ENCODE measurements at regions not wholly inside any gene's neighbourhood (a gene's known extent, or its start where the extent isn't known, plus 50 kb on each side); places are given as distances from the start of the nearest gene placed in this dataset.

- TF ChIP-seq YY1 (IDR thresholded peaks at IDR 0.05; ENCODE audit: insufficient read depth, insufficient read length): no peak
- TF ChIP-seq ZNF274 (IDR thresholded peaks at IDR 0.05; ENCODE audit: low read depth, low read length): no peak
- no peak for TF ChIP-seq SUZ12 (IDR thresholded peaks at IDR 0.05; ENCODE audit: extremely low read depth, insufficient read depth, insufficient read length)
Measured at GRCh38 chrX:80098038-80098437, 83.5 kb downstream of the TBX22 start.

GRCh38 chrX:80120335-80120734 is 105.8 kb downstream of the TBX22 start:
- H3K9me3 ChIP-seq (ENCODE audit: insufficient read depth, low read length): 0 out of 2 replicates have a peak, but pooled peaks cover 2% of the 10 kb centered on the region
- TF ChIP-seq SUZ12 (IDR thresholded peaks at IDR 0.05; ENCODE audit: extremely low read depth, insufficient read depth, insufficient read length): no peak
- no peak for TF ChIP-seq ZNF274 (IDR thresholded peaks at IDR 0.05; ENCODE audit: low read depth, low read length)
- no peak for TF ChIP-seq YY1 (IDR thresholded peaks at IDR 0.05; ENCODE audit: insufficient read depth, insufficient read length)
- H3K4me3 ChIP-seq (ENCODE audit: insufficient read length, low read depth): no peak overlapping the region
- H3K9ac ChIP-seq (ENCODE audit: insufficient read length, low read depth): no peak overlapping the region
- no peaks in the 10 kb centered on the region for H3K36me3 ChIP-seq (ENCODE audit: insufficient read depth, insufficient read length, low read length)
- H3K27me3 ChIP-seq (ENCODE audit: insufficient read depth, insufficient read length): no peaks in the 10 kb centered on the region
- no peaks in the 10 kb centered on the region for H3K4me1 ChIP-seq (ENCODE audit: insufficient read depth, insufficient read length)
- no peak for DNase-seq (ENCODE audit: low read depth, low spot score)

More at GRCh38 chrX:80098038-80098437, 83.5 kb downstream of the TBX22 start:
- Histone ChIP-seq H3K36me3 (ENCODE audit: insufficient read depth, insufficient read length, low read length) (no peaks in the 10 kb centered on the region), H3K4me3 (ENCODE audit: insufficient read length, low read depth) (no peak overlapping the region), H3K9ac (ENCODE audit: insufficient read length, low read depth) (no peak overlapping the region), H3K4me1 (ENCODE audit: insufficient read depth, insufficient read length) (no peaks in the 10 kb centered on the region), H3K9me3 (ENCODE audit: insufficient read depth, low read length) (peaks cover 8% of the 10 kb centered on the region; the same call in 1 of the 2 replicates), H3K27me3 (ENCODE audit: insufficient read depth, insufficient read length) (no peaks in the 10 kb centered on the region)
- no peak for DNase-seq (ENCODE audit: low read depth, low spot score)

- no peaks in the 10 kb centered on the region for H3K36me3 ChIP-seq (ENCODE audit: insufficient read depth, insufficient read length, low read length)
Measured at GRCh38 chrX:80138938-80139337, 124.4 kb downstream of the TBX22 start.

DNA sequence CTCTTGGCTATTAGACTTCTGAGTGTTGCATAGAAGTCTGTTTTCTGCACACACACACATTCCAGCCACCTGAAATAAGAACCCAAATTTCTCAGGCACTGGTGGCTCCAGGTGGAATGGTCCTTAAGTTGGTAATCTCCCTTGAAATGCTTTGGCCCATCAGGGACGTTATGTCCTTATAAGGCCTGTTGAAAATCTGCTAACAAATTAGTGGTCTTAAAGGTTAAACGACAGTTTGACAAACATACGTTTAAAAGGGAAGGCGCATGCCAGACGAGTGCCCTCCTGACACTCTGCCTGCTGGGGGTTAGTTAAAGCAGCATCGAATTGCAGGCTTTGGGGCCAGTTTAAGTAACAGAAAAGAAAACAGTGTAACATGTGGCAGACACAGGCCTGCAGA is 125.0 kb downstream of the TBX22 start:
- Histone ChIP-seq H3K4me1 (ENCODE audit: insufficient read depth, insufficient read length) (no peaks in the 10 kb centered on the region), H3K9me3 (ENCODE audit: insufficient read depth, low read length) (no peaks in the 10 kb centered on the region), H3K36me3 (ENCODE audit: insufficient read depth, insufficient read length, low read length) (no peaks in the 10 kb centered on the region), H3K27me3 (ENCODE audit: insufficient read depth, insufficient read length) (no peaks in the 10 kb centered on the region), H3K9ac (ENCODE audit: insufficient read length, low read depth) (no peak overlapping the region), H3K4me3 (ENCODE audit: insufficient read length, low read depth) (no peak overlapping the region)
- TF ChIP-seq ZNF274 (IDR thresholded peaks at IDR 0.05; ENCODE audit: low read depth, low read length): no peak
- TF ChIP-seq SUZ12 (IDR thresholded peaks at IDR 0.05; ENCODE audit: extremely low read depth, insufficient read depth, insufficient read length): no peak
- no peak for TF ChIP-seq YY1 (IDR thresholded peaks at IDR 0.05; ENCODE audit: insufficient read depth, insufficient read length)
- no peak for DNase-seq (ENCODE audit: low read depth, low spot score)

More at GRCh38 chrX:80138938-80139337, 124.4 kb downstream of the TBX22 start:
- H3K27me3 ChIP-seq (ENCODE audit: insufficient read depth, insufficient read length): no peaks in the 10 kb centered on the region
- no peaks in the 10 kb centered on the region for H3K9me3 ChIP-seq (ENCODE audit: insufficient read depth, low read length)
- H3K4me3 ChIP-seq (ENCODE audit: insufficient read length, low read depth): no peak overlapping the region
- H3K4me1 ChIP-seq (ENCODE audit: insufficient read depth, insufficient read length): no peaks in the 10 kb centered on the region
- no peak overlapping the region for H3K9ac ChIP-seq (ENCODE audit: insufficient read length, low read depth)
- TF ChIP-seq YY1 (IDR thresholded peaks at IDR 0.05; ENCODE audit: insufficient read depth, insufficient read length) (no peak), SUZ12 (IDR thresholded peaks at IDR 0.05; ENCODE audit: extremely low read depth, insufficient read depth, insufficient read length) (no peak), ZNF274 (IDR thresholded peaks at IDR 0.05; ENCODE audit: low read depth, low read length) (no peak)
- DNase-seq (ENCODE audit: low read depth, low spot score): no peak

- Histone ChIP-seq H3K9ac (ENCODE audit: insufficient read length, low read depth) (no peak overlapping the region), H3K27me3 (ENCODE audit: insufficient read depth, insufficient read length) (no peaks in the 10 kb centered on the region), H3K36me3 (ENCODE audit: insufficient read depth, insufficient read length, low read length) (no peaks in the 10 kb centered on the region), H3K9me3 (ENCODE audit: insufficient read depth, low read length) (no peaks in the 10 kb centered on the region), H3K4me1 (ENCODE audit: insufficient read depth, insufficient read length) (no peaks in the 10 kb centered on the region), H3K4me3 (ENCODE audit: insufficient read length, low read depth) (no peak overlapping the region)
- no peak for DNase-seq (ENCODE audit: low read depth, low spot score)
- TF ChIP-seq SUZ12 (IDR thresholded peaks at IDR 0.05; ENCODE audit: extremely low read depth, insufficient read depth, insufficient read length): no peak
- TF ChIP-seq ZNF274 (IDR thresholded peaks at IDR 0.05; ENCODE audit: low read depth, low read length): no peak
Measured at GRCh38 chrX:80170581-80170980, 156.0 kb downstream of the TBX22 start.

GRCh38 chrX:80173261-80173660 is 158.7 kb downstream of the TBX22 start:
- no peak for DNase-seq (ENCODE audit: low read depth, low spot score)
- Histone ChIP-seq H3K4me1 (ENCODE audit: insufficient read depth, insufficient read length) (no peaks in the 10 kb centered on the region), H3K4me3 (ENCODE audit: insufficient read length, low read depth) (no peak overlapping the region), H3K9ac (ENCODE audit: insufficient read length, low read depth) (no peak overlapping the region), H3K36me3 (ENCODE audit: insufficient read depth, insufficient read length, low read length) (no peaks in the 10 kb centered on the region), H3K9me3 (ENCODE audit: insufficient read depth, low read length) (no peaks in the 10 kb centered on the region), H3K27me3 (ENCODE audit: insufficient read depth, insufficient read length) (no peaks in the 10 kb centered on the region)
- TF ChIP-seq YY1 (IDR thresholded peaks at IDR 0.05; ENCODE audit: insufficient read depth, insufficient read length) (no peak), ZNF274 (IDR thresholded peaks at IDR 0.05; ENCODE audit: low read depth, low read length) (no peak), SUZ12 (IDR thresholded peaks at IDR 0.05; ENCODE audit: extremely low read depth, insufficient read depth, insufficient read length) (no peak)

GRCh38 chrX:80174925-80175574 is 160.5 kb downstream of the TBX22 start:
- DNase-seq (ENCODE audit: low read depth, low spot score): no peak
- no peaks in the 10 kb centered on the region for H3K27me3 ChIP-seq (ENCODE audit: insufficient read depth, insufficient read length)
- no peak overlapping the region for H3K9ac ChIP-seq (ENCODE audit: insufficient read length, low read depth)
- H3K9me3 ChIP-seq (ENCODE audit: insufficient read depth, low read length): no peaks in the 10 kb centered on the region
- no peaks in the 10 kb centered on the region for H3K36me3 ChIP-seq (ENCODE audit: insufficient read depth, insufficient read length, low read length)
- TF ChIP-seq ZNF274 (IDR thresholded peaks at IDR 0.05; ENCODE audit: low read depth, low read length): no peak
- no peak for TF ChIP-seq YY1 (IDR thresholded peaks at IDR 0.05; ENCODE audit: insufficient read depth, insufficient read length)
- no peak for TF ChIP-seq SUZ12 (IDR thresholded peaks at IDR 0.05; ENCODE audit: extremely low read depth, insufficient read depth, insufficient read length)
- no peaks in the 10 kb centered on the region for H3K4me1 ChIP-seq (ENCODE audit: insufficient read depth, insufficient read length)
- no peak overlapping the region for H3K4me3 ChIP-seq (ENCODE audit: insufficient read length, low read depth)
